Panc1 (cell line): ENCODE measurements at regions not wholly inside any gene's neighbourhood (a gene's known extent, or its start where the extent isn't known, plus 50 kb on each side); places are given as distances from the start of the nearest gene placed in this dataset.

ENCODE experiments used
- ATAC-seq: fragments of 200-7000 bp; cut with Tn5 transposase; 2 replicates; pipeline ENCODE4 v1.9.1; 2020; ENCODE audit warnings: mild to moderate bottlenecking, moderate library complexity
- BruUV-seq: library from RNA; stranded (reverse); fragments of 400-500 nt; replicated peaks from 2 replicates; lab custom pipeline; 2021; lab: Mats Ljungman, UMichigan
- CTCF ChIA-PET: fragments of 300-600 bp; sonication (Branson Sonifier 250); formaldehyde crosslinking; loops from one replicate; lab custom pipeline; 2022; ENCODE audit warnings: antibody characterized with exemption; lab: Charles Lee
- POLR2A ChIA-PET: fragments of 300-600 bp; sonication (Branson Sonifier 250); formaldehyde crosslinking; loops from one replicate; lab custom pipeline; 2022; ENCODE audit warnings: antibody characterized with exemption; lab: Charles Lee
- DNase-seq: peaks from one replicate; pipeline ENCODE4 v3.0.0-alpha.2; 2010; ENCODE audit warnings: low read depth, low spot score
- H3K27ac ChIP-seq: 2 replicates; pipeline ENCODE4 v1.5.1; 2011; ENCODE audit warnings: mild to moderate bottlenecking, low read length, inconsistent platforms
- H3K27me3 ChIP-seq: fragments of 200-500 bp; sonication (Bioruptor generic); 2 replicates; pipeline ENCODE4 v1.6.0; 2014; ENCODE audit warnings: low read length, inconsistent platforms; ENCODE audit not compliant: control insufficient read depth, insufficient read depth
- H3K36me3 ChIP-seq: fragments of 200-500 bp; sonication (Bioruptor generic); 2 replicates; pipeline ENCODE4 v1.5.1; 2014; ENCODE audit warnings: inconsistent platforms, mild to moderate bottlenecking, low read length, moderate library complexity; ENCODE audit not compliant: control insufficient read depth, insufficient read depth
- H3K4me1 ChIP-seq: 2 replicates; pipeline ENCODE4 v1.5.1; 2011; ENCODE audit warnings: inconsistent platforms, mild to moderate bottlenecking, low read length, moderate library complexity; ENCODE audit not compliant: control insufficient read depth, insufficient read depth
- H3K4me3 ChIP-seq, 2 experiments: 2 replicates each; pipeline ENCODE4 v1.5.1; 2011 to 2012; ENCODE audit warnings: low read depth in 2 of 2, low read length in 2 of 2, mild to moderate bottlenecking in 2 of 2, inconsistent platforms in 1 of 2, moderate library complexity in 1 of 2
- H3K9me3 ChIP-seq: fragments of 200-500 bp; sonication (Bioruptor generic); 2 replicates; pipeline ENCODE4 v1.5.1; 2014; ENCODE audit warnings: low read depth, mild to moderate bottlenecking, inconsistent platforms, low read length, moderate library complexity; ENCODE audit not compliant: control insufficient read depth, insufficient read depth
- CTCF ChIP-seq: fragments of 450-650 bp; IDR thresholded peaks from 2 replicates; pipeline ENCODE4 v1.5.1; 2017; ENCODE audit warnings: mild to moderate bottlenecking
- POLR2AphosphoS5 ChIP-seq: IDR thresholded peaks from 2 replicates; pipeline ENCODE4 v1.6.1; 2012; ENCODE audit warnings: mild to moderate bottlenecking, low read depth, low read length, moderate library complexity
- REST ChIP-seq, 2 experiments: IDR thresholded peaks; 2 replicates each; pipeline ENCODE4 v1.6.1; 2011 to 2012; ENCODE audit warnings: low read depth in 2 of 2, control low read depth in 1 of 2, low read length in 1 of 2, mild to moderate bottlenecking in 1 of 2, moderate library complexity in 1 of 2; ENCODE audit not compliant: insufficient read depth in 1 of 2
- SIN3A ChIP-seq: IDR thresholded peaks from 2 replicates; pipeline ENCODE4 v1.6.1; 2012; ENCODE audit warnings: low read depth, mild to moderate bottlenecking, low read length, moderate library complexity, borderline replicate concordance; ENCODE audit not compliant: insufficient read depth
- TCF7L2 ChIP-seq: IDR thresholded peaks from 2 replicates; pipeline ENCODE4 v1.6.1; 2011; ENCODE audit warnings: mild to moderate bottlenecking, low read depth, low read length, inconsistent platforms
- in situ Hi-C: cut with HindIII; loops from 2 replicates; pipeline ENCODE4 v1.10.0; 2016; ENCODE audit warnings: low sequenced_read_pairs, low pct_unique_long_range_greater_than_20kb
- intact Hi-C: fragments of 100-400 bp; cut with micrococcal nuclease; formaldehyde crosslinking; loops from one replicate; pipeline ENCODE4 v1.10.0; 2022; ENCODE audit not compliant: unreplicated experiment

GRCh38 chr16:77618951-77619350 lies 103.4 kb upstream of the NUDT7 start:
- ATAC-seq (no peak), DNase-seq (no peak)
- in situ Hi-C loops = no loop called here
- H3K9me3 ChIP-seq = no peaks in the 10 kb centered on the region
- ChIA-PET CTCF (no interaction called here), POLR2A (no interaction called here)
- TF ChIP-seq POLR2AphosphoS5 = no peak
- no peak for TF ChIP-seq TCF7L2
- no peak for TF ChIP-seq CTCF
- TF ChIP-seq SIN3A = no peak
- no peak for TF ChIP-seq REST (IDR thresholded peaks at IDR 0.05; ENCODE audit: insufficient read depth in 1 of 2, low read depth in 2 of 2, low read length in 1 of 2)
- BruUV-seq = no TSS peak
- H3K27me3 ChIP-seq = no peaks in the 10 kb centered on the region
- intact Hi-C loops = no loop called here
- H3K27ac ChIP-seq = no peak overlapping the region
- no peaks in the 10 kb centered on the region for H3K36me3 ChIP-seq
- no peaks in the 10 kb centered on the region for H3K4me1 ChIP-seq
- H3K4me3 ChIP-seq = no peak overlapping the region

- POLR2A ChIA-PET = no interaction called here
- DNase-seq (no peak), ATAC-seq (no peak)
- intact Hi-C loops = no loop called here
- in situ Hi-C loops = no loop called here
- no peaks in the 10 kb centered on the region for H3K9me3 ChIP-seq
- TF ChIP-seq TCF7L2 (no peak), POLR2AphosphoS5 (no peak), REST (IDR thresholded peaks at IDR 0.05; ENCODE audit: insufficient read depth in 1 of 2, low read depth in 2 of 2, low read length in 1 of 2) (no peak), CTCF (no peak), SIN3A (no peak)
- no TSS peak for BruUV-seq
- H3K27ac ChIP-seq = no peak overlapping the region
- no peak overlapping the region for H3K4me3 ChIP-seq
- no peaks in the 10 kb centered on the region for H3K27me3 ChIP-seq
- no peaks in the 10 kb centered on the region for H3K36me3 ChIP-seq
- no peaks in the 10 kb centered on the region for H3K4me1 ChIP-seq
- CTCF ChIA-PET = no interaction called here
Measured at GRCh38 chr16:77624085-77624484, 98.2 kb upstream of the NUDT7 start.
